Superior temporal gyrus (tissue), 1 donor: ENCODE measurements at regions not wholly inside any gene's neighbourhood (a gene's known extent, or its start where the extent isn't known, plus 50 kb on each side); places are given as distances from the start of the nearest gene placed in this dataset.

Source experiments
- DNase-seq: peaks from one replicate; pipeline ENCODE4 v3.0.0-alpha.2; 2016; ENCODE audit errors: extremely low spot score

- no peak for DNase-seq
Measured at GRCh38 chr21:27260728-27261127, 293.8 kb upstream of the ADAMTS5 start.

- no peak for DNase-seq
Measured at GRCh38 chr21:27258742-27259448, 292.0 kb upstream of the ADAMTS5 start.

GRCh38 chr21:27257908-27258556 is 291.1 kb upstream of the ADAMTS5 start:
- DNase-seq: no peak

- no peak for DNase-seq
Measured at GRCh38 chr21:27257226-27257625, 290.3 kb upstream of the ADAMTS5 start.

- DNase-seq: no peak
Measured at GRCh38 chr21:27251752-27252151, 284.9 kb upstream of the ADAMTS5 start.

- DNase-seq: no peak
Measured at GRCh38 chr21:27250366-27250765, 283.5 kb upstream of the ADAMTS5 start.

- no peak for DNase-seq
Measured at GRCh38 chr21:27248814-27249213, 281.9 kb upstream of the ADAMTS5 start.

- no peak for DNase-seq
Measured at GRCh38 chr21:27246741-27247140, 279.9 kb upstream of the ADAMTS5 start.

GRCh38 chr21:27244776-27245175 is 277.9 kb upstream of the ADAMTS5 start:
- DNase-seq: no peak

- no peak for DNase-seq
Measured at GRCh38 chr21:27244352-27244751, 277.5 kb upstream of the ADAMTS5 start.

- no peak for DNase-seq
Measured at GRCh38 chr21:27240839-27241238, 274.0 kb upstream of the ADAMTS5 start.

GRCh38 chr21:27233514-27234115 is 266.7 kb upstream of the ADAMTS5 start:
- DNase-seq: no peak

GRCh38 chr21:27225940-27226339 is 259.1 kb upstream of the ADAMTS5 start:
- no peak for DNase-seq

GRCh38 chr21:27225151-27225550 is 258.3 kb upstream of the ADAMTS5 start:
- DNase-seq: no peak

GRCh38 chr21:27224169-27224568 is 257.3 kb upstream of the ADAMTS5 start:
- DNase-seq: no peak

GRCh38 chr21:27221077-27221476 is 254.2 kb upstream of the ADAMTS5 start:
- DNase-seq: no peak

- DNase-seq: no peak
Measured at GRCh38 chr21:27220416-27220815, 253.5 kb upstream of the ADAMTS5 start.

GRCh38 chr21:27219068-27219467 is 252.2 kb upstream of the ADAMTS5 start:
- no peak for DNase-seq

- no peak for DNase-seq
Measured at GRCh38 chr21:27213303-27213702, 246.4 kb upstream of the ADAMTS5 start.

- no peak for DNase-seq
Measured at GRCh38 chr21:27212441-27212840, 245.6 kb upstream of the ADAMTS5 start.

- DNase-seq: no peak
Measured at GRCh38 chr21:27209546-27209945, 242.7 kb upstream of the ADAMTS5 start.

GRCh38 chr21:27206368-27206982 is 239.6 kb upstream of the ADAMTS5 start:
- DNase-seq: no peak

- DNase-seq: no peak
Measured at GRCh38 chr21:27202301-27202700, 235.4 kb upstream of the ADAMTS5 start.
